Transverse colon (tissue), 4 donors: ENCODE measurements at regions not wholly inside any gene's neighbourhood (a gene's known extent, or its start where the extent isn't known, plus 50 kb on each side); places are given as distances from the start of the nearest gene placed in this dataset.

Experiments
- DNase-seq: peaks from one replicate; pipeline ENCODE4 v3.0.0-alpha.2; 2019
- H3K27ac ChIP-seq, 4 donors: fragments of 200-600 bp; sonication (generic); 2 replicates each; pipeline ENCODE4 v1.5.1; 2016 to 2018; ENCODE audit warnings: inconsistent platforms in 4 of 4
- H3K27me3 ChIP-seq: fragments of 200-600 bp; sonication (generic); 2 replicates; pipeline ENCODE4 v1.5.1; 2017; ENCODE audit warnings: inconsistent platforms
- H3K36me3 ChIP-seq, 4 donors: fragments of 200-600 bp; sonication (generic); 2 replicates each; pipeline ENCODE4 v1.5.1; 2017 to 2019; ENCODE audit warnings: inconsistent platforms in 4 of 4
- H3K4me1 ChIP-seq, 4 donors: fragments of 200-600 bp; sonication (generic); 2 replicates each; pipeline ENCODE4 v1.5.1; 2017 to 2020; ENCODE audit warnings: inconsistent platforms in 4 of 4
- H3K4me3 ChIP-seq, 4 donors: fragments of 200-600 bp; sonication (generic); 1 replicate in 1 of 4; 2 replicates in 3 of 4; pipeline versions ENCODE4 v1.5.1 to v1.6.1; 2017 to 2019; ENCODE audit warnings: inconsistent platforms in 4 of 4
- H3K9me3 ChIP-seq, 2 donors: fragments of 200-600 bp; sonication (generic); 2 replicates each; pipeline ENCODE4 v1.5.1; 2017 to 2019; ENCODE audit warnings: inconsistent platforms in 2 of 2
- CTCF ChIP-seq, 5 experiments: fragments of 200-600 bp in 3 of 5; fragments of 450-650 bp in 2 of 5; sonication (generic) in 3 of 5; IDR thresholded peaks; 1 replicate in 2 of 5; 2 replicates in 3 of 5; pipeline ENCODE4 v1.5.1; 2016 to 2017; ENCODE audit warnings: antibody characterized with exemption in 5 of 5, inconsistent platforms in 3 of 5, mild to moderate bottlenecking in 2 of 5, moderate library complexity in 1 of 5
- EP300 ChIP-seq: sonication (generic); formaldehyde crosslinking; IDR thresholded peaks from one replicate; pipeline ENCODE4 v1.6.1; 2017; ENCODE audit warnings: antibody characterized with exemption, low read depth
- POLR2A ChIP-seq: fragments of 450-650 bp; IDR thresholded peaks from one replicate; pipeline ENCODE4 v1.6.1; 2016; ENCODE audit warnings: antibody characterized with exemption, mild to moderate bottlenecking, moderate library complexity
- POLR2AphosphoS5 ChIP-seq, 3 donors: sonication (generic); formaldehyde crosslinking; IDR thresholded peaks; one replicate each; pipeline ENCODE4 v1.6.1; 2016; ENCODE audit warnings: antibody characterized with exemption in 3 of 3
- WGBS, 2 donors: methylation state at CpG; one replicate each; pipeline ENCODE4 v1.1.5; 2018; ENCODE audit warnings: low coverage in 1 of 2; 5-methylcytosine and 5-hydroxymethylcytosine counted together
- in situ Hi-C, 4 donors: fragments of 200-750 bp; cut with MboI; loops; one replicate each; pipeline versions ENCODE4 v1.15.0 to v1.15.1; 2017; ENCODE audit warnings: low sequenced_read_pairs in 3 of 4, low pct_ligation_motif_present in 1 of 4, low pct_unique_long_range_greater_than_20kb in 1 of 4
- intact Hi-C: fragments of 100-400 bp; cut with DNase I; formaldehyde crosslinking; loops from one replicate; pipeline ENCODE4 v1.15.1; 2023; ENCODE audit warnings: low total_unique reads

GRCh38 chr9:13388157-13388556 is 108.7 kb upstream of the MPDZ start:
- Histone ChIP-seq H3K27me3 (no peaks in the 10 kb centered on the region), H3K9me3 (peaks cover 0 to 4% of the 10 kb centered on the region in 2 donors), H3K27ac (peak overlapping the region in 3 of 4 donors; percentile 24 to 30 (median 28)), H3K4me3 (no peak overlapping the region), H3K4me1 (no peaks in the 10 kb centered on the region), H3K36me3 (no peaks in the 10 kb centered on the region)
- 50 to 73% methylated on average over 1 of the region's 1 CpG for WGBS, 2 donors
- in situ Hi-C loops (no loop called here), intact Hi-C loops (no loop called here)
- no peak for DNase-seq
- TF ChIP-seq POLR2A (no peak), POLR2AphosphoS5 (IDR thresholded peaks at IDR 0.05) (peak in 2 of 3 donors; percentile 5 to 43)

GRCh38 chr9:13387734-13388067 is 108.2 kb upstream of the MPDZ start:
- no peak for DNase-seq
- no peaks in the 10 kb centered on the region for H3K36me3 ChIP-seq
- intact Hi-C loops: no loop called here
- H3K4me3 ChIP-seq: no peak overlapping the region
- H3K4me1 ChIP-seq: no peaks in the 10 kb centered on the region
- no peak for TF ChIP-seq POLR2A
- WGBS, 2 donors: 72 to 81% methylated on average over 3 of the region's 3 CpGs
- H3K27ac ChIP-seq: peak overlapping the region in 3 of 4 donors; percentile 24 to 30 (median 28)
- in situ Hi-C loops: no loop called here
- no peaks in the 10 kb centered on the region for H3K27me3 ChIP-seq
- H3K9me3 ChIP-seq: peaks cover 0 to 4% of the 10 kb centered on the region in 2 donors

GRCh38 chr9:13386935-13387733 is 107.6 kb upstream of the MPDZ start:
- Histone ChIP-seq H3K4me3 (no peak overlapping the region), H3K27ac (peak overlapping the region in 3 of 4 donors; percentile 24 to 32 (median 30)), H3K9me3 (peaks cover 0 to 4% of the 10 kb centered on the region in 2 donors), H3K4me1 (no peaks in the 10 kb centered on the region), H3K27me3 (no peaks in the 10 kb centered on the region), H3K36me3 (no peaks in the 10 kb centered on the region)
- in situ Hi-C loops (no loop called here), intact Hi-C loops (no loop called here)
- DNase-seq: no peak
- 51 to 65% methylated on average over 2 to 4 of the region's 4 CpGs for WGBS, 2 donors
- TF ChIP-seq EP300: no peak
- no peak for TF ChIP-seq POLR2AphosphoS5 (IDR thresholded peaks at IDR 0.05)
- TF ChIP-seq POLR2A: no peak
- TF ChIP-seq CTCF (IDR thresholded peaks at IDR 0.05): no peak

- Histone ChIP-seq H3K4me1 (no peaks in the 10 kb centered on the region), H3K36me3 (no peaks in the 10 kb centered on the region), H3K9me3 (peaks cover 0 to under 1% of the 10 kb centered on the region in 2 donors), H3K27ac (peak overlapping the region in 3 of 4 donors; percentile 11 to 32 (median 24)), H3K4me3 (no peak overlapping the region), H3K27me3 (no peaks in the 10 kb centered on the region)
- in situ Hi-C loops: no loop called here
- WGBS, 2 donors: 66 to 88% methylated on average over 2 of the region's 2 CpGs
- intact Hi-C loops: no loop called here
- TF ChIP-seq POLR2A: no peak
- no peak for TF ChIP-seq EP300
- TF ChIP-seq POLR2AphosphoS5 (IDR thresholded peaks at IDR 0.05): no peak
- TF ChIP-seq CTCF (IDR thresholded peaks at IDR 0.05): no peak
- DNase-seq: no peak
Measured at GRCh38 chr9:13386316-13386715, 106.8 kb upstream of the MPDZ start.

- Histone ChIP-seq H3K36me3 (no peaks in the 10 kb centered on the region), H3K27me3 (no peaks in the 10 kb centered on the region), H3K27ac (no peak overlapping the region), H3K4me1 (no peaks in the 10 kb centered on the region), H3K4me3 (no peak overlapping the region), H3K9me3 (no peaks in the 10 kb centered on the region)
- TF ChIP-seq CTCF (IDR thresholded peaks at IDR 0.05) (no peak), EP300 (no peak), POLR2AphosphoS5 (IDR thresholded peaks at IDR 0.05) (no peak)
- in situ Hi-C loops (no loop called here), intact Hi-C loops (no loop called here)
- WGBS, 2 donors: 100% methylated on average over 1 of the region's 1 CpG; no CpG with 5 or more reads in 1 of the 2 donors
- no peak for DNase-seq
Measured at GRCh38 chr9:13383855-13384254, 104.4 kb upstream of the MPDZ start.
